Uterus (tissue), 2 donors: ENCODE measurements at regions not wholly inside any gene's neighbourhood (a gene's known extent, or its start where the extent isn't known, plus 50 kb on each side); places are given as distances from the start of the nearest gene placed in this dataset.

Experiments
- POLR2A ChIP-seq, 2 donors: fragments of 450-650 bp; IDR thresholded peaks; one replicate each; pipeline ENCODE4 v1.6.1; 2016; ENCODE audit warnings: antibody characterized with exemption in 2 of 2, mild to moderate bottlenecking in 1 of 2, moderate library complexity in 1 of 2
- TF ChIP-seq, protein P1 (sequence below), 4 experiments: fragments of 200-600 bp in 2 of 4; fragments of 450-650 bp in 2 of 4; sonication (generic) in 2 of 4; IDR thresholded peaks; one replicate each; pipeline ENCODE4 v1.5.1; 2016 to 2019; ENCODE audit warnings: antibody characterized with exemption in 4 of 4, mild to moderate bottlenecking in 2 of 4, moderate library complexity in 1 of 4

- TF ChIP-seq, protein P1, sequence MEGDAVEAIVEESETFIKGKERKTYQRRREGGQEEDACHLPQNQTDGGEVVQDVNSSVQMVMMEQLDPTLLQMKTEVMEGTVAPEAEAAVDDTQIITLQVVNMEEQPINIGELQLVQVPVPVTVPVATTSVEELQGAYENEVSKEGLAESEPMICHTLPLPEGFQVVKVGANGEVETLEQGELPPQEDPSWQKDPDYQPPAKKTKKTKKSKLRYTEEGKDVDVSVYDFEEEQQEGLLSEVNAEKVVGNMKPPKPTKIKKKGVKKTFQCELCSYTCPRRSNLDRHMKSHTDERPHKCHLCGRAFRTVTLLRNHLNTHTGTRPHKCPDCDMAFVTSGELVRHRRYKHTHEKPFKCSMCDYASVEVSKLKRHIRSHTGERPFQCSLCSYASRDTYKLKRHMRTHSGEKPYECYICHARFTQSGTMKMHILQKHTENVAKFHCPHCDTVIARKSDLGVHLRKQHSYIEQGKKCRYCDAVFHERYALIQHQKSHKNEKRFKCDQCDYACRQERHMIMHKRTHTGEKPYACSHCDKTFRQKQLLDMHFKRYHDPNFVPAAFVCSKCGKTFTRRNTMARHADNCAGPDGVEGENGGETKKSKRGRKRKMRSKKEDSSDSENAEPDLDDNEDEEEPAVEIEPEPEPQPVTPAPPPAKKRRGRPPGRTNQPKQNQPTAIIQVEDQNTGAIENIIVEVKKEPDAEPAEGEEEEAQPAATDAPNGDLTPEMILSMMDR (IDR thresholded peaks at IDR 0.05) = no peak
- no peak for TF ChIP-seq POLR2A (IDR thresholded peaks at IDR 0.05)
Measured at GRCh38 chr3:124230432-124230831, 238.5 kb upstream of the ROPN1 start.
